DND-41 (cell line): ENCODE measurements at regions not wholly inside any gene's neighbourhood (a gene's known extent, or its start where the extent isn't known, plus 50 kb on each side); places are given as distances from the start of the nearest gene placed in this dataset.

ENCODE experiments used
- ATAC-seq: fragments of 200-7000 bp; cut with Tn5 transposase; 3 replicates; pipeline ENCODE4 v1.9.1; 2021; ENCODE audit warnings: low read depth; ENCODE audit not compliant: insufficient read depth
- DNase-seq: peaks from one replicate; pipeline ENCODE4 v3.0.0-alpha.2; 2020
- H2AFZ ChIP-seq: 2 replicates; pipeline ENCODE4 v1.6.0; 2012; ENCODE audit warnings: low read depth, low read length
- H3K27ac ChIP-seq: 2 replicates; pipeline ENCODE4 v1.5.1; 2012; ENCODE audit warnings: low read length, inconsistent platforms
- H3K27me3 ChIP-seq: fragments of 200-600 bp; sonication (generic); 2 replicates; pipeline ENCODE4 v1.6.0; 2012; ENCODE audit warnings: low read length, mild to moderate bottlenecking, inconsistent platforms; ENCODE audit not compliant: insufficient read depth, poor library complexity
- H3K36me3 ChIP-seq: 2 replicates; pipeline ENCODE4 v1.5.1; 2012; ENCODE audit warnings: low read length, inconsistent platforms; ENCODE audit not compliant: insufficient read depth
- H3K4me1 ChIP-seq: 2 replicates; pipeline ENCODE4 v1.5.1; 2012; ENCODE audit warnings: mild to moderate bottlenecking, low read length; ENCODE audit not compliant: insufficient read depth
- H3K4me2 ChIP-seq: 2 replicates; pipeline ENCODE4 v1.6.0; 2012; ENCODE audit warnings: mild to moderate bottlenecking, moderate library complexity, low read length, inconsistent platforms; ENCODE audit not compliant: insufficient read depth
- H3K4me3 ChIP-seq, 2 experiments: fragments of 200-600 bp in 1 of 2; shearing (Covaris generic) in 1 of 2; 2 replicates each; pipeline ENCODE4 v1.5.1; 2012 to 2016; ENCODE audit warnings: inconsistent platforms in 2 of 2, low read length in 2 of 2, mild to moderate bottlenecking in 2 of 2, low read depth in 1 of 2, moderate library complexity in 1 of 2
- H3K79me2 ChIP-seq: 2 replicates; pipeline ENCODE4 v1.6.0; 2012; ENCODE audit warnings: low read length, inconsistent platforms; ENCODE audit not compliant: insufficient read depth
- H3K9ac ChIP-seq: 2 replicates; pipeline ENCODE4 v1.6.0; 2012; ENCODE audit warnings: low read depth, mild to moderate bottlenecking, inconsistent platforms, low read length, moderate library complexity
- H3K9me3 ChIP-seq: 2 replicates; pipeline ENCODE4 v1.5.1; 2012; ENCODE audit warnings: low read length, moderate library complexity, mild to moderate bottlenecking, inconsistent platforms; ENCODE audit not compliant: insufficient read depth, severe bottlenecking
- H4K20me1 ChIP-seq: 2 replicates; pipeline ENCODE4 v1.6.0; 2012; ENCODE audit warnings: low read length; ENCODE audit not compliant: insufficient read depth
- CTCF ChIP-seq: IDR thresholded peaks from 2 replicates; pipeline ENCODE4 v1.5.1; 2012; ENCODE audit warnings: borderline replicate concordance, low read length, moderate library complexity, mild to moderate bottlenecking; ENCODE audit not compliant: poor library complexity, severe bottlenecking; ENCODE audit errors: extremely low read depth
- EZH2 ChIP-seq: IDR thresholded peaks from 3 replicates; pipeline ENCODE4 v1.6.1; 2012; ENCODE audit warnings: borderline replicate concordance, low read depth, mild to moderate bottlenecking, moderate library complexity, low read length, inconsistent platforms; ENCODE audit not compliant: severe bottlenecking

GRCh38 chr2:239471011-239471792 lies 70.4 kb upstream of the HDAC4 start:
- DNase-seq (no peak), ATAC-seq (no peak)
- Histone ChIP-seq H3K9ac (no peak overlapping the region), H3K79me2 (no peaks in the 10 kb centered on the region), H4K20me1 (no peaks in the 10 kb centered on the region), H2AFZ (no peak overlapping the region), H3K4me2 (no peak overlapping the region), H3K9me3 (no peaks in the 10 kb centered on the region), H3K27ac (no peak overlapping the region), H3K4me3 (no peak overlapping the region), H3K27me3 (no peaks in the 10 kb centered on the region), H3K4me1 (no peaks in the 10 kb centered on the region), H3K36me3 (no peaks in the 10 kb centered on the region)
- no peak for TF ChIP-seq CTCF
- TF ChIP-seq EZH2, result no peak

GRCh38 chr2:239470151-239470900 lies 69.5 kb upstream of the HDAC4 start:
- Histone ChIP-seq H3K36me3 (no peaks in the 10 kb centered on the region), H3K4me1 (0 out of 2 replicates have a peak, but pooled peaks cover 3% of the 10 kb centered on the region), H4K20me1 (no peaks in the 10 kb centered on the region), H3K27ac (no peak overlapping the region), H3K4me2 (no peak overlapping the region), H3K27me3 (no peaks in the 10 kb centered on the region), H3K9ac (no peak overlapping the region), H2AFZ (no peak overlapping the region), H3K9me3 (no peaks in the 10 kb centered on the region), H3K4me3 (no peak overlapping the region), H3K79me2 (no peaks in the 10 kb centered on the region)
- no peak for TF ChIP-seq EZH2
- no peak for TF ChIP-seq CTCF
- DNase-seq (no peak), ATAC-seq (no peak)

GRCh38 chr2:239469106-239469960 lies 68.5 kb upstream of the HDAC4 start:
- 0 out of 2 replicates have a peak, but pooled peaks cover 3% of the 10 kb centered on the region for H3K4me1 ChIP-seq
- H3K4me2 ChIP-seq, result no peak overlapping the region
- no peaks in the 10 kb centered on the region for H3K27me3 ChIP-seq
- H3K4me3 ChIP-seq, result no peak overlapping the region
- no peak overlapping the region for H3K9ac ChIP-seq
- H3K27ac ChIP-seq, result no peak overlapping the region
- H2AFZ ChIP-seq, result no peak overlapping the region
- no peaks in the 10 kb centered on the region for H3K9me3 ChIP-seq
- ATAC-seq, result no peak
- DNase-seq, result no peak
- TF ChIP-seq EZH2, result no peak
- TF ChIP-seq CTCF, result no peak
- H3K79me2 ChIP-seq, result no peaks in the 10 kb centered on the region
- no peaks in the 10 kb centered on the region for H3K36me3 ChIP-seq
- no peaks in the 10 kb centered on the region for H4K20me1 ChIP-seq
